ENCODE measurements at regions not wholly inside any gene's neighbourhood (a gene's known extent, or its start where the extent isn't known, plus 50 kb on each side); places are given as distances from the start of the nearest gene placed in this dataset.

DNA sequence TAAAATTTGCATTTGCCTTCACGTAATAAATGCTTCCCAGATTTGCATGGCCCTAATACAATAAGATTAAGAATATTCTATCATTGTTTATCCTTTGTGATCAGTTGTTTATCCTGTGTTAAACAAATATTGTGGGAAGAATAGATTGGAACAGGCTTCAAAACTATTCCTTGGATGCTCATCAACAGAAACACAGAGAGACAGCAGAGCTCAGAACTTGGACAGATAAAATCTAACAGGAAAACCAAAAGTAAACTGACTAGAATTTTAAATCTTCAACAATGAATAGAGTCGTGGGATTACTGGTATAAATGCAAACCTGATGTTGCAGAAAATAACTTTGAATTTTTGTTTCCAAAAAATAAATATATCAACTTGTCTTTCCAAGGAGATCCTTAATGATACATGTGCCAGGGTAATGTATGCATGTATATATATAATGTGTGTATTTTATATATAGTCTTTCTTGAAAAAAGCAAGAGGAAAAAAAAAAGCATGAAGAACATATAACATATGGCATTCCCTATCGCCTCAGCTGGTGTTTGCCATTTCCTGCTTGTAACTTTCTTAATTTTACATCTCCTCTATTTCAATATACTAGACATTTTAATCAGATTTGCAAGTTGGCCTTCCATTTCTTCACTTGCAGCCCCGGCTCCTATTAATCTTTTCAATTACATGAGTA lies 59.9 kb upstream of the TANK start:
- H3K36me3 Mint-ChIP-seq (ENCODE audit: low read depth), result peaks cover 14% of the 10 kb centered on the region
- H3K9me3 Mint-ChIP-seq, result peaks cover 12% of the 10 kb centered on the region

GRCh38 chr2:161101406-161101805 lies 58.8 kb upstream of the TANK start:
- H3K9me3 Mint-ChIP-seq, result peaks cover 12% of the 10 kb centered on the region
- H3K27ac Mint-ChIP-seq, result no peak overlapping the region
- no peaks in the 10 kb centered on the region for H3K27me3 Mint-ChIP-seq (ENCODE audit: low read depth)
- H3K4me1 Mint-ChIP-seq (ENCODE audit: low read depth), result peaks cover 26% of the 10 kb centered on the region
- H3K36me3 Mint-ChIP-seq (ENCODE audit: low read depth), result peaks cover 14% of the 10 kb centered on the region
- H3K4me3 Mint-ChIP-seq, result no peak overlapping the region

More for the DNA sequence above, 59.9 kb upstream of the TANK start:
- Mint-ChIP-seq H3K4me3 (no peak overlapping the region), H3K27me3 (ENCODE audit: low read depth) (no peaks in the 10 kb centered on the region), H3K4me1 (ENCODE audit: low read depth) (peaks cover 28% of the 10 kb centered on the region), H3K27ac (no peak overlapping the region)

GRCh38 chr2:161102770-161103450 lies 57.3 kb upstream of the TANK start:
- Mint-ChIP-seq H3K36me3 (ENCODE audit: low read depth) (peaks cover 13% of the 10 kb centered on the region), H3K4me3 (no peak overlapping the region), H3K4me1 (ENCODE audit: low read depth) (peaks cover 31% of the 10 kb centered on the region), H3K27me3 (ENCODE audit: low read depth) (peaks cover 7% of the 10 kb centered on the region), H3K9me3 (peaks cover 9% of the 10 kb centered on the region), H3K27ac (no peak overlapping the region)

DNA sequence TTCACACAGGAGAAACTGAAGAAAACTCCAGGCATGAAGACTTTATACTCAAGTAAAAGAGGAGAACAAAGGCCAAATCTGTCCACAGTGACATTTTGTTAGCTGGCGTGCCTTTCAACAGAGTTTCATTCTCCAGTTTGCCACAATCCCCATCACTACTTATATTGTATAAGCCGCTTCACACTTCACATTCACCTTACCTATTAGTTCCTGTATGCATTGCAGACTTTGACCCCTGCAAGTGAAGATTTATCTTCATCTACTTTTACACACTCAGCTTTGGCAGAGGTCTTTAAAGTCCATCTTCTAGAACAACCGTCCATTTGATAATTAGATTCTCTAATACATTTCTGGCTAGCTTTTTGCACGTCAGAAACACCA lies 56.8 kb upstream of the TANK start:
- Mint-ChIP-seq H3K4me3 (no peak overlapping the region), H3K36me3 (ENCODE audit: low read depth) (peaks cover 8% of the 10 kb centered on the region), H3K9me3 (peaks cover 4% of the 10 kb centered on the region), H3K27me3 (ENCODE audit: low read depth) (peaks cover 7% of the 10 kb centered on the region), H3K27ac (no peak overlapping the region), H3K4me1 (ENCODE audit: low read depth) (peaks cover 31% of the 10 kb centered on the region)

DNA sequence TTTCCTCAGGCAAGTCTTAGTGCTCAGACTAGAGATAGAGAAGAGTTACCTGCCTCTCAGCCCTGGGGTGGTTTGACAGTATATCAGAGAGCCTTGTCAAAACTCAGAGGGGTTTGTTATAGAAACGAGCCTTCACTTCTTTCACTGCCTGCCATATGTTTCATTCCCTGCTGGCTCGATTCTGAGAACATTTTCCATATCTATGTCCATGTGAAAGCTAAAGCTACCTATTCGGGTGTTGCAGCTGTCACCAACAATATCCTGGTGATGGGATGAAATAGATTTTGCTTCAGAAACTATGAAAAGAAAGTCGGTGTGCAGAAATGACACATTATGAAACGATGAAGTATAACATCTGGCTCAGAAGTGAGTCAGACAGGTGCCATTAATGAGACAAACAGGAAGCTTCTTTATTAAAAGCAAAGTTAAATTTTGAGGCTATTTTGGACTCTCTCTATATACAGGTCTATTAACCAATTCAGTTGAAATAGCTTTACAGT lies 56.1 kb upstream of the TANK start:
- Mint-ChIP-seq H3K4me3 (no peak overlapping the region), H3K27me3 (ENCODE audit: low read depth) (peaks cover 7% of the 10 kb centered on the region)

DNA sequence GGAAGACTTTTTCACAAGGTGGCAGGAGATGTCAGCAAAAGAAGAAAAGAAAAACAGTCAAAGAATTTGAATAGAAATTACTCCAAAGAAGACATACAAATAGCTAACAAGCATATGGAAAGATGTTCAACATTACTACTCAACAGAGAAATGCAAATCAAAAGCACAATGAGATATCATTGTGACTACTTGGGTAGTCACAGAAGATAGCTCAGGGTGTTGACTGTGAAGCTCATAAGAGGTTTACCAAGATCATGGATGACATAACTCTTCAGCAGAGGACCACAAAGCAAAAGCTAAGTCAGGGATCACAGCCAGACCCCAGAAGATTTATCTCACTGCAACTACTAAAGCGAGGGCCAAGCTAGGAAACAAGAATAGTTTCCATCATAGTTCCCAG lies 53.0 kb upstream of the TANK start:
- Mint-ChIP-seq H3K27me3 (ENCODE audit: low read depth) (peaks cover 10% of the 10 kb centered on the region), H3K27ac (no peak overlapping the region), H3K4me3 (no peak overlapping the region), H3K9me3 (no peaks in the 10 kb centered on the region), H3K36me3 (ENCODE audit: low read depth) (peaks cover 2% of the 10 kb centered on the region), H3K4me1 (ENCODE audit: low read depth) (peaks cover 23% of the 10 kb centered on the region)

More for the DNA sequence above, 56.1 kb upstream of the TANK start:
- H3K36me3 Mint-ChIP-seq (ENCODE audit: low read depth), result peaks cover 6% of the 10 kb centered on the region
- H3K4me1 Mint-ChIP-seq (ENCODE audit: low read depth), result peaks cover 31% of the 10 kb centered on the region
- peak overlapping the region; percentile 69 for H3K27ac Mint-ChIP-seq
- no peaks in the 10 kb centered on the region for H3K9me3 Mint-ChIP-seq

Measured in T-helper 1 cell treated with Interleukin-12 subunit alpha and Interleukin-12 subunit beta and Interleukin-4 antibody, amounts not matched to agents 30 μg/mL and 1 μg/mL, for 36 hours (primary cell).